HG03108 (cell line): ENCODE measurements at regions not wholly inside any gene's neighbourhood (a gene's known extent, or its start where the extent isn't known, plus 50 kb on each side); places are given as distances from the start of the nearest gene placed in this dataset.
"Not testable (repeated sequence)": the region's sequence is repeated elsewhere in the genome, so short reads cannot be mapped to it uniquely, and the experiment has no call there.

Source experiments
- ATAC-seq: cut with Tn5 transposase; IDR thresholded peaks from one replicate; pipeline ENCODE4 v1.9.1; 2021; ENCODE audit warnings: moderate library complexity; ENCODE audit not compliant: unreplicated experiment

DNA sequence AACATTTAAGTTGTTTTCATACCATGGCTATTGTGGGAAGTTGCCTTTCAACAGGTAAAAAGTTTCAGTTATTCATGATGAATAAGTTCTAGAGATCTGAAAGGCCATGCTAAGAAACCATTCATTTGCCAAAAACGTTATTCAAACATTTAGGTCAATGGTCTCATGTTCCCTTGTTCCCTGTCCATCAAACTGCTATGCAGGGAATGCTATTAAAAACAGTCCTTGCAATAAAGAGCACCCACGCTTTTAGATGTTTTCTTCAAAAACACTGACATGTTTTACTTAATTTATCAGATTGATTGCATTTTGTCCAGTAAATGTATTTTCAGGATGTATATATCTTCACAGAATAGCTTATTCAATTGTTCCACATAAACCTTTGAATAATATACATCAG, 573.2 kb upstream of the PCDH20 start:
- no peak for ATAC-seq

DNA sequence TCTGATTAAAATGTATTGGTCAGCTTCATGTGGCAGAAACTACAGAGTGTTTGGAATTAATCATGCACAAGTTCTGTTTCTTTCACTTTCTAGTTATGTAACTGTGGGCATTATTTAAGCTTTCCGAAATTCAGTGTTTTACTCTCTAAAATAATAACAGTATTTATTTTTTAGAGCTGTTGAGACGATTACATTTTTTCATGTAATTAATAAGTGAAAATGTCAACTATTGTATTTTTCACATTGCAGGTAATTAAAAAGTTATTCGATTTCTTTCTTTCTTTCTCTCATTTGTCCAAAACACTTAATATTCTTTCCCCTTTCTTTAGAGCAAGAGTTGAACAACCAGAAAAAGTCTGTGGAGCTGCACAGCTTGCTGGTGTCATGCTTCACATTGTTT, 559.4 kb upstream of the PCDH20 start:
- no peak for ATAC-seq

- no peak for ATAC-seq
These were observed 550.1 kb upstream of the PCDH20 start for GRCh38 chr13:61965756-61966155.

DNA sequence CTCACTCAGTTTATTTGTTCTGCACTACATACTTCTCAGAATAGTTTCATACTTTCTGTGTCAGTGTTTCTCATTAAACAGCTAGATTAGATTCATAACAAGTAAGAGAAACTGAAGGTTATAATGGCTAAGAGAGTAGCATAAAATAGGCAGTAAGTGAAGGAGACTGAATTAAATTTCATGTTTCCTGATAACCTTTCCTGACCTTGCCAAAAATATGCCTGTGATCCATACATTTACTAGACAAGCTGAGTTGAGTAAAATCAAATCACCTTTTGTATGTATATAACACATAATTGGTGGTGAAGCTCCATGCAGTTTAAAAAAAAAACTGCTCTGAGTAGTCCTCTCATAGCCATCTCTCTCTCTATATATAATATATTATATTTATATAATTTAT, 545.3 kb upstream of the PCDH20 start:
- no peak for ATAC-seq

GRCh38 chr13:61954092-61954491, 538.4 kb upstream of the PCDH20 start:
- ATAC-seq = no peak

- ATAC-seq = no peak
These were observed 535.2 kb upstream of the PCDH20 start for GRCh38 chr13:61950828-61951227.

DNA sequence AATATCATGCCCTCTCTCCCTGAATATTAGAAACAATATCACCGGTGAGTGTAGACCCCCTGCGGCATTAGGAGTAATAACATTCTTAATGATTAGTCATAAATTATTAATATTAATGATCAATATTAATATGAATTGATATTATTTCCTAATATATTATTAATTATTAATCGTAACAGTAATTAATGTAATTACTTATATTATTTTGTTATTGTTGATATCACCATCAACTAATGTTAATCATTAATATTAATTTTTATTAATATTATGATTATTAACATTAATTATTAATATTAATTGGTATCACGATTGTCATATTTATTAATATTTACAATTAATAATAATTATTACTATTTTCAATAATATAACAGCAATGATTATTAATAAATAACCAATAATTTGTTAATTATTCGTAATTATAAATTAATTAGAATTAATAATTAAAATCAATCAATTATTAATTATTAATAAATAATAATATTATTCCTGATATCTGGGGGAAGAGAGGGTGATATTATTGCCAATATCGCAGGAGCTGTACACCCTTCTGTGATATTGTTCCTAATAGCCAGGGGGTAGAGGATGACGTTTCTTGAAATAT, 528.8 kb upstream of the PCDH20 start:
- ATAC-seq = no peak

- no peak for ATAC-seq
These were observed 520.1 kb upstream of the PCDH20 start for GRCh38 chr13:61935710-61936109.

- ATAC-seq = no peak
These were observed 512.0 kb upstream of the PCDH20 start for GRCh38 chr13:61927648-61928047.

GRCh38 chr13:61918841-61919240, 503.2 kb upstream of the PCDH20 start:
- ATAC-seq = no peak

DNA sequence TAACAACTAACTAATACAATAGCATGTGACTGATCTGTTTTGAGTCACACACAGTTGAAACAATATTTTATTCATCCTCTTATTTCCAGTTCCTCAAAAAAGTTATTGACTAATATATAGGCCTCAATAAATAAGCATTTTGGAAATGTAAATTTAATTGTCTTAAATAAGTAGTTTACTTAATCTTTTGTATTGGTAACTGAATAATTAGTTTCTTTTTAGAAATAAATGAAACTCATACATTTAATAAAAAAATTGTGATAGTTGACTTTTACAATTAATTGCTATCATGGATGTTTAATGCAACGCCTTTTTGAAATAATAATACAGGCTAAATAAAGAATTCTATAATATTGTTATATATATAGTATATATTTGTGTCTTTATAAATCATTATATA, 500.8 kb upstream of the PCDH20 start:
- ATAC-seq = no peak

GRCh38 chr13:61913183-61913582, 497.5 kb upstream of the PCDH20 start:
- no peak for ATAC-seq

DNA sequence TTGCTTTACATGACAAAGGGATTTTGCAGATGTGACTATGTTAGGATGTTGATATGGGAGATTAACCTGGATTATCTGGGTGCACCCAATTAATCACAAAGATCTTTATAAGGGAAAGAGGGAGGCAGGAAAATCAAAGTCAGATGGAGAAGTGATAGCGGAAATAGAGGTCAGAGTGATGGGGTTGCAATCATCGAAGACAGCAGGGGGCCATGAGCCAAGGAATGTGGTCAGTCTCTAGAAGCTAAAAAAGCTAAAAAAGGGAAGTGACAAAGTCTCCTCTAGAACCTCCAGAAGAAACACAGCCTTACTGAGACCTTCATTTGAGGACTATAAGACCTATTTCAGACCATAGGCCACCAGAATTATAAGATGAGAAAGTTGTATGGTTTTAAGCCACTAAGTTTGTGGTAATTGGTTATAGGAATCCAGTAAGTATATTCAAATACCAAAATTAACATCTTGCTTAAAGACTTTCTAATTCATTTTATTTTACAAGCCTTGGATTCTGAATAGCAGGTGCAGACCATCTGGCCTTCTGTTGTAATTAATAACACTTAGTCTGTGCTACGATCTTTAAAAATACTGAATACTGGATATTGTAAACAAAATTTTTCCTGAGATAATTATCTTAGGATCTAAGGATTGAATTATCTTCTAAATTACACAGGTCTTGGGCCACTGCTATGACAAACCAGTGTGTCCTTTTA, 493.4 kb upstream of the PCDH20 start:
- no peak for ATAC-seq

- ATAC-seq = no peak
These were observed 489.4 kb upstream of the PCDH20 start for GRCh38 chr13:61905054-61905453.

GRCh38 chr13:61901946-61902541, 486.4 kb upstream of the PCDH20 start:
- ATAC-seq = no peak

DNA sequence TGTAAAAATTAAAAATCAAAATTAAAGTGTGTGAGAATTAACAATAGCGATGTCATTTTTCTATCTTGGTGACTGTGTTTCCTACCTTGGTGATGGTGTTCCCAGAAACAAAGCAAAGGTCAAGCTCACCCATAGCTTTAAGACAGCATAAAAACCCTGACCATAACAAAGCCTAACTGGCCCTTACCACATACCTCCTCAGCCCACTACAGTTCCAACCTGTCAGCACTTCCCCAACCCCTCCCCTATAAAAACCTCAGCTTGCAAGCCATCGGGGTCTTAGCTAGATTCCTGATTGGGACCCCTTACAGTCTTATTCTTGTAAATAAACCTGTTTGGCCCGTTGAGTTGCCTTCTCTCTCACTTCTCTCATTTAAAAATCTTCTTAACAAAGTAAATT, 484.4 kb upstream of the PCDH20 start:
- no peak for ATAC-seq

DNA sequence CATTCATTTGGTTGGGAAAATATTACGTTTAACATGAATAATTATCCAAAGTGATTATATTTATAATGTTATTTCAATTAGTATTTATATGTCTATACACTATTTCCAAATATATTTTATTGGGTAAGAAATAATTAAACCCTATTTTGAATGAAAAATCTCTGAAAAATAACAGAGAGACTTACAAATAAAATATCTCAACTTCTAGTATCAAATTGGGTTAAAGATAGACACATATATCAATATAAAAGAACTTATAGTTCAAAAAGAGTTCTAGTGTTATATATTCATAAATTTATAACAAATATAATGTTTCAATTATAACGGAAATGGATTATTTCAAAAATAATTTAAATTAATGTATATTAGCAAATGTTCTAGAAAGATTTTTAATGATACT, 482.6 kb upstream of the PCDH20 start:
- ATAC-seq = no peak

DNA sequence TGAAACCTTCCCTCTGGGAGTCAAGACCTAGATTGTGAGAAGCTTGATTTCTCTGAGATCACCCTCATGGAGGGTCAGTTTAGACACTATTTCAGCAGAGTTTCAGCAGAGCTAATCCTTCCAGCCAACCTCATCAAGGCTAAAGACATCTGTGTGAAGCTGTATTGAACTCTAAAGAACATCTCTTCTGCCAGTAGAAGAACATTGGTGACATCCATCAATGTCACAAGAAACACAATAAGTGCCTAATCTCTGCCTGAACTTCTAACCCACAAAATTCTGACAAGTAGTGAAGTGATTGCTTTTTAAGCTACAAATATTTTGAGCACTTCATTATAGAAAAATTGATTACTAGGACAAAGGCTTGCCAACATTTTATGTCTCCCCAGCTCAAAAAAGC, 475.8 kb upstream of the PCDH20 start:
- no peak for ATAC-seq

- no peak for ATAC-seq
These were observed 469.2 kb upstream of the PCDH20 start for GRCh38 chr13:61884830-61885229.

DNA sequence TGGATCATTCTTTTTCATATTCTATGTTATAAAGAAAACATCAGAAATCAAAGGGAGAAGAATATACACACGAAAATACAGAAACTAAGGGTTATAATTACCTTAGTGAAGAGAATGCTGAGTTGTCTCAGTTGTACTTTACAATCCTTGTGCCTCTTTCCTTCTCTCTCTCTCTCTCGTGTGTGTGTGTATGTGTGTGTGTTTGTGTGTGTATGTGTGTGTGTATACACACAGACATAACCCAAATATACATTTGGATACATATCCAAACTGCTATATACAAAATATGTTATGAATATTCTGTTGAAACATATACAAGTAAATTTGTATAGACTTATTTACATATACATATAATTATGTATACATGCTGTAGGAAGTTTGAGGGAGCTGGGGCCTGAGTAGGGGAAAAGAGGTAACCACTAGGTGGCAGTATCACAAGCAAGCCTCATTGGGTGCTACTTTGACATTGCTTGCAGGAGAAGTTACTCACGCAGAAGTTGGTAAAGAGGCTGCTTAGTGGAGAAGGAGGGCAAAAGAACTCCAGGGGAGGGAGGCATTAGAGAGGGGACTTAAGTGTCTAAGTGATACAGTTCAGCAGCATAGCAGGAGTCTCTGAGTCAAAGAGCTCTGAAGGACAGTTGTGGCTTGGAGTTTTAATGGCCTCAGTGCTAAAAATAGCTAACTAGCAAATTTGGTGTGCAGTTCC, 465.1 kb upstream of the PCDH20 start:
- ATAC-seq = no peak

- ATAC-seq = not testable (repeated sequence)
These were observed 462.9 kb upstream of the PCDH20 start for GRCh38 chr13:61878565-61878964.
